ENCODE measurements at regions not wholly inside any gene's neighbourhood (a gene's known extent, or its start where the extent isn't known, plus 50 kb on each side); places are given as distances from the start of the nearest gene placed in this dataset.

- Histone ChIP-seq H3K4me1 (no peaks in the 10 kb centered on the region), H3K4me3 (no peak overlapping the region), H3K27me3 (ENCODE audit: low read depth) (no peaks in the 10 kb centered on the region), H3K36me3 (replicated peaks) (no peaks in the 10 kb centered on the region), H3K9me3 (no peaks in the 10 kb centered on the region; the same call in 1 of the 2 replicates)
- DNase-seq (ENCODE audit: low spot score in 2 of 2), result no peak
- in situ Hi-C loops (cut with MboI; ENCODE audit: low sequenced_read_pairs), result no loop called here
Observed at GRCh38 chr18:78913830-78914231, 65.8 kb upstream of the SALL3 start.

GRCh38 chr18:78914249-78914935 is 65.2 kb upstream of the SALL3 start:
- Histone ChIP-seq H3K4me3 (no peak overlapping the region), H3K36me3 (replicated peaks) (no peaks in the 10 kb centered on the region), H3K9me3 (no peaks in the 10 kb centered on the region; the same call in 1 of the 2 replicates), H3K27me3 (ENCODE audit: low read depth) (no peaks in the 10 kb centered on the region), H3K4me1 (no peaks in the 10 kb centered on the region)
- DNase-seq (ENCODE audit: low spot score in 2 of 2), result no peak
- in situ Hi-C loops (cut with MboI; ENCODE audit: low sequenced_read_pairs), result no loop called here

GRCh38 chr18:78915446-78916008 is 64.1 kb upstream of the SALL3 start:
- in situ Hi-C loops (cut with MboI; ENCODE audit: low sequenced_read_pairs), result no loop called here
- H3K27me3 ChIP-seq (ENCODE audit: low read depth), result no peaks in the 10 kb centered on the region
- H3K4me3 ChIP-seq, result no peak overlapping the region
- H3K4me1 ChIP-seq, result no peaks in the 10 kb centered on the region
- H3K36me3 ChIP-seq (replicated peaks), result no peaks in the 10 kb centered on the region
- DNase-seq (ENCODE audit: low spot score in 2 of 2), result no peak
- H3K9me3 ChIP-seq, result no peaks in the 10 kb centered on the region; the same call in 1 of the 2 replicates

GRCh38 chr18:78918707-78919106 is 60.9 kb upstream of the SALL3 start:
- Histone ChIP-seq H3K36me3 (replicated peaks) (no peaks in the 10 kb centered on the region), H3K4me1 (no peaks in the 10 kb centered on the region), H3K4me3 (no peak overlapping the region), H3K9me3 (no peaks in the 10 kb centered on the region; the same call in 1 of the 2 replicates), H3K27me3 (ENCODE audit: low read depth) (no peaks in the 10 kb centered on the region)
- DNase-seq (ENCODE audit: low spot score in 2 of 2), result no peak
- in situ Hi-C loops (cut with MboI; ENCODE audit: low sequenced_read_pairs), result no loop called here

GRCh38 chr18:78919956-78920355 is 59.7 kb upstream of the SALL3 start:
- Histone ChIP-seq H3K4me1 (no peaks in the 10 kb centered on the region), H3K36me3 (replicated peaks) (no peaks in the 10 kb centered on the region), H3K9me3 (no peaks in the 10 kb centered on the region), H3K4me3 (no peak overlapping the region), H3K27me3 (ENCODE audit: low read depth) (no peaks in the 10 kb centered on the region)
- in situ Hi-C loops (cut with MboI; ENCODE audit: low sequenced_read_pairs), result no loop called here
- no peak for DNase-seq (ENCODE audit: low spot score in 2 of 2)

- Histone ChIP-seq H3K4me1 (no peaks in the 10 kb centered on the region), H3K4me3 (no peak overlapping the region), H3K27me3 (ENCODE audit: low read depth) (no peaks in the 10 kb centered on the region), H3K36me3 (replicated peaks) (no peaks in the 10 kb centered on the region), H3K9me3 (no peaks in the 10 kb centered on the region)
- DNase-seq (ENCODE audit: low spot score in 2 of 2), result no peak
- in situ Hi-C loops (cut with MboI; ENCODE audit: low sequenced_read_pairs), result no loop called here
Observed at GRCh38 chr18:78920456-78921138, 59.0 kb upstream of the SALL3 start.

GRCh38 chr18:78922856-78923255 is 56.8 kb upstream of the SALL3 start:
- no peak overlapping the region for H3K4me3 ChIP-seq
- H3K4me1 ChIP-seq, result no peaks in the 10 kb centered on the region
- H3K27me3 ChIP-seq (ENCODE audit: low read depth), result no peaks in the 10 kb centered on the region
- H3K36me3 ChIP-seq (replicated peaks), result no peaks in the 10 kb centered on the region
- no peaks in the 10 kb centered on the region for H3K9me3 ChIP-seq
- in situ Hi-C loops (cut with MboI; ENCODE audit: low sequenced_read_pairs), result no loop called here
- no peak for DNase-seq (ENCODE audit: low spot score in 2 of 2)

GRCh38 chr18:78924301-78924700 is 55.3 kb upstream of the SALL3 start:
- H3K36me3 ChIP-seq (replicated peaks), result no peaks in the 10 kb centered on the region
- no peaks in the 10 kb centered on the region for H3K9me3 ChIP-seq
- no peaks in the 10 kb centered on the region for H3K27me3 ChIP-seq (ENCODE audit: low read depth)
- H3K4me3 ChIP-seq, result no peak overlapping the region
- in situ Hi-C loops (cut with MboI; ENCODE audit: low sequenced_read_pairs), result no loop called here
- no peaks in the 10 kb centered on the region for H3K4me1 ChIP-seq
- no peak for DNase-seq (ENCODE audit: low spot score in 2 of 2)

GRCh38 chr18:78924786-78925540 is 54.7 kb upstream of the SALL3 start:
- no peaks in the 10 kb centered on the region for H3K36me3 ChIP-seq (replicated peaks)
- in situ Hi-C loops (cut with MboI; ENCODE audit: low sequenced_read_pairs), result no loop called here
- DNase-seq (ENCODE audit: low spot score in 2 of 2), result no peak
- H3K27me3 ChIP-seq (ENCODE audit: low read depth), result no peaks in the 10 kb centered on the region
- no peaks in the 10 kb centered on the region for H3K4me1 ChIP-seq
- H3K4me3 ChIP-seq, result no peak overlapping the region
- H3K9me3 ChIP-seq, result no peaks in the 10 kb centered on the region

- Histone ChIP-seq H3K27me3 (ENCODE audit: low read depth) (no peaks in the 10 kb centered on the region), H3K9me3 (no peaks in the 10 kb centered on the region), H3K4me3 (no peak overlapping the region), H3K36me3 (replicated peaks) (no peaks in the 10 kb centered on the region), H3K4me1 (no peaks in the 10 kb centered on the region)
- in situ Hi-C loops (cut with MboI; ENCODE audit: low sequenced_read_pairs), result no loop called here
- DNase-seq (ENCODE audit: low spot score in 2 of 2), result no peak
Observed at GRCh38 chr18:78925557-78926242, 53.9 kb upstream of the SALL3 start.

GRCh38 chr18:78926243-78926615 is 53.4 kb upstream of the SALL3 start:
- H3K36me3 ChIP-seq (replicated peaks), result no peaks in the 10 kb centered on the region
- H3K4me3 ChIP-seq, result no peak overlapping the region
- DNase-seq (ENCODE audit: low spot score in 2 of 2), result no peak
- no peaks in the 10 kb centered on the region for H3K9me3 ChIP-seq
- H3K4me1 ChIP-seq, result no peaks in the 10 kb centered on the region
- in situ Hi-C loops (cut with MboI; ENCODE audit: low sequenced_read_pairs), result no loop called here
- no peaks in the 10 kb centered on the region for H3K27me3 ChIP-seq (ENCODE audit: low read depth)

GRCh38 chr18:78927156-78927555 is 52.5 kb upstream of the SALL3 start:
- in situ Hi-C loops (cut with MboI; ENCODE audit: low sequenced_read_pairs), result no loop called here
- Histone ChIP-seq H3K9me3 (no peaks in the 10 kb centered on the region), H3K27me3 (ENCODE audit: low read depth) (no peaks in the 10 kb centered on the region), H3K4me1 (no peaks in the 10 kb centered on the region), H3K36me3 (replicated peaks) (no peaks in the 10 kb centered on the region), H3K4me3 (no peak overlapping the region)
- no peak for DNase-seq (ENCODE audit: low spot score in 2 of 2)

GRCh38 chr18:78927616-78928015 is 52.0 kb upstream of the SALL3 start:
- no peaks in the 10 kb centered on the region for H3K36me3 ChIP-seq (replicated peaks)
- H3K4me1 ChIP-seq, result no peaks in the 10 kb centered on the region
- no peak overlapping the region for H3K4me3 ChIP-seq
- DNase-seq (ENCODE audit: low spot score in 2 of 2), result no peak
- H3K9me3 ChIP-seq, result no peaks in the 10 kb centered on the region
- in situ Hi-C loops (cut with MboI; ENCODE audit: low sequenced_read_pairs), result no loop called here
- H3K27me3 ChIP-seq (ENCODE audit: low read depth), result no peaks in the 10 kb centered on the region
